Stomach (tissue), 8 donors: ENCODE measurements at regions not wholly inside any gene's neighbourhood (a gene's known extent, or its start where the extent isn't known, plus 50 kb on each side); places are given as distances from the start of the nearest gene placed in this dataset.

Experiments used
- DNase-seq, 2 donors: peaks; one replicate each; pipeline versions ENCODE4 v3.0.0 to v3.0.0-alpha.2; 2013 to 2019
- H3K27ac ChIP-seq, 5 donors: fragments of 200-600 bp in 4 of 5; sonication (generic) in 4 of 5; one replicate each; pipeline ENCODE4 v1.5.1; 2013 to 2019; ENCODE audit warnings: mild to moderate bottlenecking in 1 of 5, moderate library complexity in 1 of 5
- H3K27me3 ChIP-seq, 3 donors: fragments of 200-600 bp; sonication (generic); one replicate each; pipeline ENCODE4 v1.5.1; 2017 to 2019; ENCODE audit warnings: mixed run types in 1 of 3
- H3K36me3 ChIP-seq, 4 donors: fragments of 200-600 bp; sonication (generic); 1 replicate in 3 of 4; 2 replicates in 1 of 4; pipeline ENCODE4 v1.5.1; 2016 to 2019
- H3K4me1 ChIP-seq, 4 donors: fragments of 200-600 bp; sonication (generic); one replicate each; pipeline ENCODE4 v1.5.1; 2016 to 2019
- H3K4me3 ChIP-seq, 4 donors: fragments of 200-600 bp; sonication (generic) in 3 of 4; one replicate each; pipeline ENCODE4 v1.5.1; 2016 to 2019; ENCODE audit warnings: mild to moderate bottlenecking in 1 of 4
- H3K9me3 ChIP-seq, 4 donors: fragments of 200-600 bp; sonication (generic); one replicate each; pipeline ENCODE4 v1.5.1; 2016 to 2019
- EP300 ChIP-seq: sonication (generic); formaldehyde crosslinking; IDR thresholded peaks from one replicate; pipeline ENCODE4 v1.6.1; 2017; ENCODE audit warnings: antibody characterized with exemption
- POLR2A ChIP-seq, 4 donors: fragments of 450-650 bp; IDR thresholded peaks; one replicate each; pipeline ENCODE4 v1.6.1; 2016; ENCODE audit warnings: antibody characterized with exemption in 4 of 4, control low read depth in 2 of 4, mild to moderate bottlenecking in 1 of 4, moderate library complexity in 1 of 4
- POLR2AphosphoS5 ChIP-seq, 3 donors: sonication (generic); formaldehyde crosslinking; IDR thresholded peaks; one replicate each; pipeline ENCODE4 v1.6.1; 2016; ENCODE audit warnings: antibody characterized with exemption in 3 of 3
- WGBS, 5 donors: extraction: QIAGEN DNeasy Blood & Tissue Kit in 3 of 5; methylation state at CpG; one replicate each; pipeline versions ENCODE4 v1.1.5 to v1.1.7; 2013 to 2018; 5-methylcytosine and 5-hydroxymethylcytosine counted together
- intact Hi-C: fragments of 100-400 bp; cut with DNase I; formaldehyde crosslinking; loops from one replicate; pipeline ENCODE4 v1.15.1; 2023; ENCODE audit warnings: low total_unique reads
- TF ChIP-seq, protein P1 (sequence below), 7 experiments: fragments of 450-650 bp in 4 of 7; fragments of 200-600 bp in 3 of 7; sonication (generic) in 3 of 7; IDR thresholded peaks; one replicate each; pipeline ENCODE4 v1.5.1; 2016 to 2019; ENCODE audit warnings: antibody characterized with exemption in 7 of 7, control low read depth in 2 of 7, mild to moderate bottlenecking in 1 of 7
- donor health status: healthy with polysubstance abuse.
- donor health status: Bipolar disorder and iron deficiency.
- donor health status: healthy.

GRCh38 chr5:155952486-155953089 lies 374.4 kb upstream of the SGCD start:
- Histone ChIP-seq H3K27ac (no peak overlapping the region), H3K9me3 (no peaks in the 10 kb centered on the region), H3K4me3 (no peak overlapping the region), H3K4me1 (no peaks in the 10 kb centered on the region), H3K27me3 (no peaks in the 10 kb centered on the region), H3K36me3 (no peaks in the 10 kb centered on the region)
- TF ChIP-seq, protein P1, sequence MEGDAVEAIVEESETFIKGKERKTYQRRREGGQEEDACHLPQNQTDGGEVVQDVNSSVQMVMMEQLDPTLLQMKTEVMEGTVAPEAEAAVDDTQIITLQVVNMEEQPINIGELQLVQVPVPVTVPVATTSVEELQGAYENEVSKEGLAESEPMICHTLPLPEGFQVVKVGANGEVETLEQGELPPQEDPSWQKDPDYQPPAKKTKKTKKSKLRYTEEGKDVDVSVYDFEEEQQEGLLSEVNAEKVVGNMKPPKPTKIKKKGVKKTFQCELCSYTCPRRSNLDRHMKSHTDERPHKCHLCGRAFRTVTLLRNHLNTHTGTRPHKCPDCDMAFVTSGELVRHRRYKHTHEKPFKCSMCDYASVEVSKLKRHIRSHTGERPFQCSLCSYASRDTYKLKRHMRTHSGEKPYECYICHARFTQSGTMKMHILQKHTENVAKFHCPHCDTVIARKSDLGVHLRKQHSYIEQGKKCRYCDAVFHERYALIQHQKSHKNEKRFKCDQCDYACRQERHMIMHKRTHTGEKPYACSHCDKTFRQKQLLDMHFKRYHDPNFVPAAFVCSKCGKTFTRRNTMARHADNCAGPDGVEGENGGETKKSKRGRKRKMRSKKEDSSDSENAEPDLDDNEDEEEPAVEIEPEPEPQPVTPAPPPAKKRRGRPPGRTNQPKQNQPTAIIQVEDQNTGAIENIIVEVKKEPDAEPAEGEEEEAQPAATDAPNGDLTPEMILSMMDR (IDR thresholded peaks at IDR 0.05), result no peak
- TF ChIP-seq POLR2A (IDR thresholded peaks at IDR 0.05) (no peak), EP300 (no peak), POLR2AphosphoS5 (IDR thresholded peaks at IDR 0.05) (no peak)
- 45 to 62% (median 55%) methylated on average over 7 of the region's 7 CpGs for WGBS, 5 donors
- DNase-seq, result no peak
- intact Hi-C loops, result no loop called here

DNA sequence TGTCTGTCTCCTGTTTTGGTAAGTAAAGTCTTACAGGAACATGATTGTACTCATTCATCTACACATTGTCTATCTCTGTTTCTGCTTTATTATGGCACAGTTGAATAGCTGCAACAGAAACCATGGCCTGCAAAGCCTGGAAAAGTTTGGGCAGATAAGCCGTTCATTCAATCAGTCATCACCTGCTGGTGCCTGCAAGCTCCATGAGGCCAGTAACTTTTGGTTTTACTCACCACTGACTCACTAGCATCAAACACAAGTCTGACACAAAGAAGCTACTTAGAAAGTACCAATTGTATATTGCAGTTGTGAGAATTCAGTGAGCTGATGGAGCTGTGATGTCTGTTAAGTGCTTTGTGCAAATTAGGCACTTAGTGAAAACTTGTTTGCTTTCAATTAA lies 373.6 kb upstream of the SGCD start:
- H3K4me1 ChIP-seq, result no peaks in the 10 kb centered on the region
- H3K27me3 ChIP-seq, result no peaks in the 10 kb centered on the region
- DNase-seq, result no peak
- H3K36me3 ChIP-seq, result no peaks in the 10 kb centered on the region
- no peak overlapping the region for H3K27ac ChIP-seq
- no peak for TF ChIP-seq POLR2AphosphoS5 (IDR thresholded peaks at IDR 0.05)
- TF ChIP-seq EP300, result no peak
- TF ChIP-seq, protein P1 (IDR thresholded peaks at IDR 0.05), result no peak
- no peak for TF ChIP-seq POLR2A (IDR thresholded peaks at IDR 0.05)
- intact Hi-C loops, result no loop called here
- no peaks in the 10 kb centered on the region for H3K9me3 ChIP-seq
- WGBS, 5 donors, result 54 to 93% (median 68%) methylated on average over 1 of the region's 1 CpG
- no peak overlapping the region for H3K4me3 ChIP-seq

GRCh38 chr5:155954701-155955445 lies 372.1 kb upstream of the SGCD start:
- DNase-seq, result peak in 1 of 2 donors; percentile 48
- Histone ChIP-seq H3K36me3 (no peaks in the 10 kb centered on the region), H3K27me3 (no peaks in the 10 kb centered on the region), H3K4me1 (no peaks in the 10 kb centered on the region), H3K9me3 (no peaks in the 10 kb centered on the region), H3K27ac (no peak overlapping the region), H3K4me3 (no peak overlapping the region)
- intact Hi-C loops, result no loop called here
- 64 to 86% (median 78%) methylated on average over 6 of the region's 6 CpGs for WGBS, 5 donors
- TF ChIP-seq EP300 (no peak), POLR2AphosphoS5 (IDR thresholded peaks at IDR 0.05) (no peak), POLR2A (IDR thresholded peaks at IDR 0.05) (no peak)
- TF ChIP-seq, protein P1 (IDR thresholded peaks at IDR 0.05), result no peak

DNA sequence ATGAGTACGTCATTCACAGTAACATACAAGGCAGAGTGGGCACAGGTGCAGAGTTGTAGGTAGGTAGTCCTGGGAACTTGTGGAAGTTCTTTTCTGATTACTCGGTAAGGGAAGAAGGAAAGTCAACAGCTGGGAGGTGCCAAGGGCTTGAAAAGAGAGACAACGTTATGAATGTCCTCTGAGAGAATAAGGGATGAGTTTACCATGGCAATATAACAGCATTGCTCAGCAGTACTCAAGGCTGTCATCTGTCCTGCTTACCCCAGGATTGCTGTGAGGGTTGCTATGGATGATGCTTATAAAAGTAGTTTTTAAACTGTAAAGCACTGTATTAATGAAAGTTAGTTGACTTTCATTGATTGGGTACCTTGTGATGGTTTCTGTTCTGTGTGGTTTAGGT lies 369.1 kb upstream of the SGCD start:
- Histone ChIP-seq H3K4me3 (no peak overlapping the region), H3K27ac (no peak overlapping the region), H3K9me3 (no peaks in the 10 kb centered on the region), H3K36me3 (no peaks in the 10 kb centered on the region), H3K4me1 (no peaks in the 10 kb centered on the region), H3K27me3 (no peaks in the 10 kb centered on the region)
- no peak for DNase-seq
- intact Hi-C loops, result no loop called here
- TF ChIP-seq EP300 (no peak), POLR2A (IDR thresholded peaks at IDR 0.05) (no peak), POLR2AphosphoS5 (IDR thresholded peaks at IDR 0.05) (no peak)
- TF ChIP-seq, protein P1 (IDR thresholded peaks at IDR 0.05), result no peak
- 71 to 87% (median 80%) methylated on average over 3 of the region's 3 CpGs for WGBS, 5 donors
